Activated gamma-delta T cell treated with anti-CD3 and anti-CD28 coated beads, Interleukin-2, amount 50 U/mL, for 16 hours (primary cell): ENCODE measurements at regions not wholly inside any gene's neighbourhood (a gene's known extent, or its start where the extent isn't known, plus 50 kb on each side); places are given as distances from the start of the nearest gene placed in this dataset.
"Not testable (repeated sequence)": the region's sequence is repeated elsewhere in the genome, so short reads cannot be mapped to it uniquely, and the experiment has no call there.

Experiments used
- DNase-seq: peaks from one replicate; pipeline ENCODE4 v3.0.0-alpha.2; 2020; ENCODE audit warnings: low read depth

GRCh38 chr2:216989340-216990129 lies 129.7 kb upstream of the TNP1 start:
- no peak for DNase-seq

- DNase-seq = no peak
These were observed 127.5 kb upstream of the TNP1 start for GRCh38 chr2:216987252-216987821.

- no peak for DNase-seq
These were observed 125.8 kb upstream of the TNP1 start for GRCh38 chr2:216985658-216986141.

- no peak for DNase-seq
These were observed 125.1 kb upstream of the TNP1 start for GRCh38 chr2:216984937-216985336.

GRCh38 chr2:216981951-216982350 lies 122.1 kb upstream of the TNP1 start:
- DNase-seq = not testable (repeated sequence)

- not testable (repeated sequence) for DNase-seq
These were observed 120.6 kb upstream of the TNP1 start for GRCh38 chr2:216980510-216980909.

GRCh38 chr2:216974321-216975302 lies 114.7 kb upstream of the TNP1 start:
- DNase-seq = no peak

- DNase-seq = no peak
These were observed 111.7 kb upstream of the TNP1 start for GRCh38 chr2:216971593-216971992.

GRCh38 chr2:216970359-216970915 lies 110.6 kb upstream of the TNP1 start:
- DNase-seq = no peak

GRCh38 chr2:216967889-216968288 lies 108.0 kb upstream of the TNP1 start:
- no peak for DNase-seq

GRCh38 chr2:216960671-216961268 lies 100.9 kb upstream of the TNP1 start:
- DNase-seq = no peak

GRCh38 chr2:216959433-216959832 lies 99.6 kb upstream of the TNP1 start:
- no peak for DNase-seq

- DNase-seq = no peak
These were observed 97.1 kb upstream of the TNP1 start for GRCh38 chr2:216956820-216957493.

- no peak for DNase-seq
These were observed 91.3 kb upstream of the TNP1 start for GRCh38 chr2:216951171-216951570.

- DNase-seq = no peak
These were observed 90.7 kb upstream of the TNP1 start for GRCh38 chr2:216950547-216950946.

GRCh38 chr2:216949700-216950413 lies 90.0 kb upstream of the TNP1 start:
- no peak for DNase-seq

GRCh38 chr2:216947055-216947454 lies 87.2 kb upstream of the TNP1 start:
- DNase-seq = no peak

GRCh38 chr2:216944733-216945132 lies 84.9 kb upstream of the TNP1 start:
- no peak for DNase-seq

- no peak for DNase-seq
These were observed 83.2 kb upstream of the TNP1 start for GRCh38 chr2:216943109-216943508.

GRCh38 chr2:216942465-216942864 lies 82.6 kb upstream of the TNP1 start:
- DNase-seq = no peak
